IPS-NIHi7 (cell line): ENCODE measurements at regions not wholly inside any gene's neighbourhood (a gene's known extent, or its start where the extent isn't known, plus 50 kb on each side); places are given as distances from the start of the nearest gene placed in this dataset.

ENCODE experiments used
- DNase-seq: peaks from one replicate; pipeline ENCODE4 v3.0.0; 2012; ENCODE audit warnings: mixed read lengths; ENCODE audit errors: extremely low spot score

GRCh38 chr14:58783792-58784511 lies 146.2 kb downstream of the DACT1 start:
- DNase-seq, result no peak

DNA sequence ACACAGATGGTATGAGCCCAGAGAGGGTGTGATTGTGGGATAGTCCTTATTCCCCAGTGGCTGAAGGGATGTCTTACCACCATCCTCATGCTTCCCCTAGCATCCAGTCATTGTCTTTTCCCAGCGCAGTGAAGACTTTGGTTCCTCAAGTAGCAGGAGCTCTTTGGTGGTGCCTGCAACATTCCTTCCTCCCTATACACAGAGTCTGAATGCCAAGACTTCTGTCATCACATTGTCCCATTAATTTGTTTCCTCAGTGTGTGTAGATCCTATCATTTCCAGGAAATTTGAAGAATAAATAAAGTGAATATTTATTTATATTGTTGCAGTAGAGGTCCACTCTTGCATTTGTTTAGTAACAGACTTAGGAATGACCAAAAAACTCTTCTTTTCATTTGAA lies 147.2 kb downstream of the DACT1 start:
- DNase-seq, result no peak

DNA sequence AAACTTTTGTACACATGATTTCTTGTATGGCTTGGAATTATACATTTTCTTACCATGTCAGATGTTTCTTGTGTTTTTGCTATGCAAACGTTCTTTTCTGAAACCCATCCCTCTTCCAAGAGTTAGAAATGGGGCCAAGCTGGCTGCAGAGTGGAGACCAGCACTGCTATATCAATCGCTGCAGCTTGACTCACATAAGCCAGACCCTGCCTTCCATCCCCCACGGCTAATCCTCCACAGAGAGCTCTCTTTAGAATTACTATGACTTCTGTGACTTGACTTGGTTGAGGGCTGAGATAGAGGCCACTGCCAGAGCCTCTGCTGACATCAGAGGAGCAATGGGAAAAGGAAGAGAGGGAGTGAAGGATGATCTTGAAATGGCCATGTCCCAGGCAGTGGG lies 147.9 kb downstream of the DACT1 start:
- no peak for DNase-seq

- no peak for DNase-seq
Measured at GRCh38 chr14:58787592-58787991, 149.8 kb downstream of the DACT1 start.

DNA sequence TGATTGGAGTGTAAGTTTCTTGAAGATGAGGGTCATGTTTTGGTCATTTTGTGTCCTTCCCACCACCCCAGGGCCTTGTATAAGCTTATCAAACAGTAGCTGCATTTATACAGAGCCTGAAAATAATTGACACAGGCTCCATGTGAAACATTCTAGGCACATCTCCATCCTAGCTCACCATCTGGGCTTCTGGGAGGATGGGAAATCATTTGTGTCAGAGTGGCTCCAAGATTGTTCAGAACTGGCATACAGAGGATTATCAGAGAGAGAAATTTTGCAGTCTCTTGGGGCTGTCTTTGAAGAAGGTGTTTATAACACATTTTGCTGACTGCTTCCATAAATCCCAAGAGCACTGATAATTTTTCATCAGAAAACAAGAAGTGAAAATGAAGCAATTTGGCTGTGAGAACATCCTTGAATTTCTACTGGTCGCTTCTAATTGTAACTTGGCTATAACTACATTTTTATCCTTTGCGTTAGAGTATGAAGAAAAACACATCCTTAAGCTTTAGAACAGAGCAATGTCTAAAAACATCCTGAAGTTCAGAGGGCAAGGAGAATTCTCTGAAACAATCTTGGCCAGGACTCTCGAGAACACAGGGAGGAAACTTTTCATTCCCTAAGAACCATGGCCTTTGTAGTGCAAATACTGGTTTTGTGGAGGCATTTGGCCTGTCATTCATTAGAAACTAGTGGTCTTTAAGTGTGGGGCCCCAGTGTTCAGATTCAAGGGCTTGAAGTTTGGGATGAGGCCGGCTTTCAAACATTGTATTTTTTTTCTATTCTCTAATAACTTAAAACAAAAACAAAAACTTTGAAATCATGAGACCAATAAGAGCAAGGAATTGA lies 151.1 kb downstream of the DACT1 start:
- peak; percentile 22 for DNase-seq

- no peak for DNase-seq
Measured at GRCh38 chr14:58789736-58790135, 152.0 kb downstream of the DACT1 start.

- no peak for DNase-seq
Measured at GRCh38 chr14:58792416-58792815, 154.7 kb downstream of the DACT1 start.

GRCh38 chr14:58793131-58793740 lies 155.5 kb downstream of the DACT1 start:
- DNase-seq, result no peak

DNA sequence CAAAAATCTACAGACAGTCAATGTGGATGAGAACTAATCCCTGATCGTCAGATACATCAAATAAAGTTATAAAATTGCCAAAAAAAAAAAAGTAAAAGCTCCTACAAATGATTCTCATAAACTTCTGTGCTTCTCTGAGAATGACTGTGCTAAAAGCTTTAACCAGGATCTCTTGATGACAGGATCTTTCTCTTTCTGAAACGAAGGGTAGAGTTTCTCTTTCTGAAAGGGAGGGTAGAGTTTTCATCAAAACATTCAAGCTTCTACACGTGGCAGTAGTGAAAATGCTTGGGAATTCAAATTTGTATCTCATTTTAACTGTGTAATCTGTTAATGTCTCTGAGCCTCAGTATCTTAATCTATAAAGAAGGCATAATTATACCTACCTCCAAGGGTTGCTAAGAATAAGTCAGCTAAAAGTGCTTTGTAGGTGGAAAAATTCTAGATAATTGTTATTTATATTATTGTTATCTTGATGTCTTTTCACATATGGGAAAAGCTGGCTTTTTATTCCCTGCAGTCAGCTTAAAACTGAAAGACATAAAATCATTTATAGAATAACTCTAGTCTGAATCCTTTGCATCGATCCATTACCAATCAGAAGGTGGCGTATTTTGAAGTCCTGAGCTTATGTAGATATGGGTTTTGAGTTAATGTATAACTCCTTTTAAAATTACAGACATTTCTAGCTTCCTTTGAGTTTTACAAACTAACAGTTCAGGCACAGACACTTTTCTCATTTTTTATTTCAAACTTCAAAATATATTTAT lies 157.4 kb downstream of the DACT1 start:
- DNase-seq, result no peak

DNA sequence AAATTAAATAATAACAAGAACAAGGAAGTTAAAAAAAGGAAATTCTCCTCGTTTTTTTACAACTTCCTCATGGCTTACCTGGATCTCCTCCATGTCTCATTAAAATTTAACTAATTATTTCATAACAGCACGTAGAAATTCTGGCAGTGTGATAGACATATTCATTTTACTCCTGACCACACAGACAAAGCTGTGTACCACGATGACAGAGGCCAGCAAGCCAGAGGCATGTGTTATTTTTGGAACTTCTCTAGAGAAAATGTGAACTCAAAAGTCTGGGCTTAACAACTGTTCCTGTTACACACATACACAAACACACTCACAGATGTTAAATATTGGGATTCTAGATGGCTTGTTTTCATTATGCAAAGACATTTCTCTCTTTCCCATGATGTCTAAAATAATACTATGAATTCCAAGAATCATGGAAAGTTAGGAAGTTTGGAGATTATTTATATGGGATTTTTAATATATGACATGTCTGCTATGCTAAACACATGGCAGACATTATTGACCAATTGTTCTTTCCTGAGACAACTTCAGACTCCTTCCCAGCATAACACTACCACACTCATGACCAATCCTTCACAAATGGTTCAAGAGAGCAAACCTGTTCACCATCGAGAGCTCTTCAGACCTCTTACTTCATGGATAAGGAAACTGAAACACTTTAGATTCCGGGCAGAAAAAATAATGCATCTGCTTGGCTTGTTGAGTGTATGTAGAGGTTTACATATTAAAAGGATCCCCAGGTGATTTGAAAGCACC lies 158.7 kb downstream of the DACT1 start:
- DNase-seq, result no peak

DNA sequence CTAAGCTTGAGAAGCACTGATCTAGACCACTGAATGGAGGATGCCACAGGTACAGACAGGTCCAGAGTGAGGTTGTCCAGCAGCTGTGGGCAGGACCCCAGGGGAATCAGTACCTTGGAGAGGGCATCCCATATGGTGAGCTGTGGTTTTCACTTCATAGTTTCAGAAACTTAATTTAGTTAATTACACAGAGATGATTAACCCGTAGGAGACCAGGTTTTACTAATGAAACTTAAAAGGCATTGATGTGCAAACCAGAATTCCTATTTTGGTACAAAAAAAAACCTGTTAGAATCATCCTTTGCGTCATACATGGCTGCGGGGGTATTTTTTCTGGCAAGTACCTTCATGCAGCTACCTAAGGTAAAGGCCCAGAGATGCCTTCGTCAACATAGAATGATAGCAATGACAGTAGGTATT lies 159.3 kb downstream of the DACT1 start:
- peak; percentile 54 for DNase-seq

DNA sequence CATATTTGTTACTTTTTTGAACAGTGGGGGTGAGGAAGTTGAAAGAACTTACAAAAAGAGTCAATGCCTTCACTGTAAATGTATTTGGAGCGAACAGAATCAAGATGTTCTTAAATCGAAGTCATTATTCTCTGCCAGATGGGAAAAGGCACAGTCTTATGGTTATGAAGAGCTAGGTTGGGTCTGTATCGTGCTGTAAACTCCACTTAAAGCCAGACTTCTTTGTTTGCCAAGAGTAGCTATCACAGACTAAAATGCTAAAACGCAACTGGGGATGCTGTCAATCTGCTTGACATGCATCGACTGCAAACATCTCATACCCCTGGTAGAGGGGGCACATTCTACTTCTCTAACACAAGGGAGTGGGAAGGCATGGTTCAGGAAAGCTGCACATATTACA lies 160.4 kb downstream of the DACT1 start:
- no peak for DNase-seq

GRCh38 chr14:58801086-58801485 lies 163.3 kb downstream of the DACT1 start:
- no peak for DNase-seq

DNA sequence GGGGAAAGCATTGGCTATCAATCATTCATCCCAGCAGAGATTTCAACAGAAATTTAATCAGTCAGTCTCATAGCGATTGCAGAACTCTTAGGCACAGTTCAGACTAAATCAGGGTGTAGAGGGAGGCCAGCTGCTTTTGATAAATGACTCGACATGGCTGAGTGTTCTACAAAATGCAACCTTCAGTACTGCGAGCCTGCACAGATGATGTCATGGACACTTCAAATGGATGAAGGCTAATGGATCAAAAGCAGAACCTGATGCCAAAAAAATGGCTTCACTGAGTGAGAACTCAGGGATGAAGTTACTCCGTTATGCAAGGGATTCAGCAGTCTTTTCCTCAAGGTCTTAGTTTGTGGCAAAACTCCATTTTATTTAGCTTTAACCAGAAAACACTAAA lies 167.3 kb downstream of the DACT1 start:
- no peak for DNase-seq

GRCh38 chr14:58805605-58806409 lies 168.0 kb downstream of the DACT1 start:
- DNase-seq, result no peak

DNA sequence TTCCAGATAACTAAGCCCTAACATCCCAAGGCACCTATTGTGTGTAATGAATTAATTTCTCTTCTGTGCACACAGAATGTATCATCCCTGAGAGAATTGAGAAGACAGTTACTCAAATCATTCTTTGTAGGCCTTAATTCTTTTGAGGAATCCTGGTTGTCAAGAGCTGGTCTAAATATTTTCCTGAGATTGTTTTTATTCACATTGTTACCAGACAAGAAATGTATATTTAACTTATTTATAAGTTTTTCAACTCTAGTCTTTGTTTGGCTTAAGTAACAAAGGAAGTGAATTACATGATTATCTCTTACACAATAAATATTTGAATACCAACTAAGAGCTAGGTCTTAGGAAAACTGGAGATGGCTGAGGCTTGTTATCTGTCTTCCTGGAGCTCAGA lies 169.4 kb downstream of the DACT1 start:
- DNase-seq, result no peak

GRCh38 chr14:58808828-58809227 lies 171.1 kb downstream of the DACT1 start:
- no peak for DNase-seq

- DNase-seq, result no peak
Measured at GRCh38 chr14:58809520-58809919, 171.8 kb downstream of the DACT1 start.

- no peak for DNase-seq
Measured at GRCh38 chr14:58812050-58812910, 174.5 kb downstream of the DACT1 start.
